NCI-H1436 treated with DMSO at 0.1 percent for 48 hours (cell line): ENCODE measurements at regions not wholly inside any gene's neighbourhood (a gene's known extent, or its start where the extent isn't known, plus 50 kb on each side); places are given as distances from the start of the nearest gene placed in this dataset.

Source experiments
- DNase-seq: peaks from one replicate; lab custom pipeline; 2025; lab: John Stamatoyannopoulos, UW

DNA sequence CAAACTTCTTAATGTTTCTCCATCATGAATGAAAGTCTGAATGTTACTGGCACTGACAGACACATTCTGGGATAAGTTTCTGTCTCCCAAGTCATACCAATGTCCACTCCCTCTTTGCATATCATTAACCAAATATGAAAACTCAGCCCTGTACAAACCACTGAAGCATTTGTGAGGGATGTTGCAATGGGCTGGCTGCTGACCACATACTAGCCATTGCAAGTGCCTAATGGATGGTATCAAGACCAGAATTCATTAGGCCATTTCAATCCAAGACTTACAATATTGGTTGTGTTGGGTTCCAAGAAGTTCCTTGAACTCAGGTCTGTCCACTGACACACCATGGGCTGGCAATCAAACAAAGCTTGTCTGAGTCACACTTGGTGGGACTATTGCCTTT, 73.8 kb downstream of the CBLN2 start:
- DNase-seq = no peak

- DNase-seq = no peak
Measured at GRCh38 chr18:72468021-72468710, 76.0 kb downstream of the CBLN2 start.

GRCh38 chr18:72460210-72460680, 83.9 kb downstream of the CBLN2 start:
- DNase-seq = no peak

GRCh38 chr18:72458271-72458670, 85.9 kb downstream of the CBLN2 start:
- no peak for DNase-seq

GRCh38 chr18:72456802-72457201, 87.3 kb downstream of the CBLN2 start:
- no peak for DNase-seq

DNA sequence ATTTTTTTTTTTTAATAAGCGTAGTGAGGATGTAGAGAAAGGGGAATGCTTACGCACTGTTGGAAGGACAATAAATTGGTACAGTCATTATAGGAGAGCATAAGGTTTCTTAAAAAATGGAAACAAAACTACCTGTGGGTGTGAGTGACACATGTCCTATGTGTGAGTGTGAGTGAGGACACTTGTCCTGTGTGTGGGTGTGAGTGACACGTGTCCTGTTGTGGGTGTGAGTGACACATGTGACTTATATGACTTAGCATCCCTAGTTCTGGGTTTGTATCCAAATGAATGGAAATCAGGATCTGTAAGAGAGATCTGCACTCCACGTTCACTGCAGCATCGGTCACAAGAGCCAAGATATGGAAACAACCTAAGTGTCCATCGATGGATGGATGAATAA, 91.8 kb downstream of the CBLN2 start:
- no peak for DNase-seq

DNA sequence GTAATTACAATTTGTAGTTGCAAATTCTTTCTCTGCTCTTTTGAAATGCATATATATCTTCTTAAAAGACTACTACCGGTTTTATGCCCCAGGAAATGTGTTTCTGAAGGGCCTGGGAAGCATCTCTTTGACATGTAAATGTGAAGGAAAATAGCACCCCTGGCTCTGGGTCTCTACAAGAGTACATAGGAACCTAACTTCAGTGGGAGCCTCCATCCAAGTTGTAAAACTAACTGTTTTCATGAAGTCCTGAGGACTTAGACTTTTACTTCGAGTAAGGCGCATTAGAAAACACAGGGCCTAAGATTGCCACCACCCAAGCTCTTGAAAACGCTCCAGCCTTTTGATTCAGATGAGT, 99.4 kb downstream of the CBLN2 start:
- no peak for DNase-seq

DNA sequence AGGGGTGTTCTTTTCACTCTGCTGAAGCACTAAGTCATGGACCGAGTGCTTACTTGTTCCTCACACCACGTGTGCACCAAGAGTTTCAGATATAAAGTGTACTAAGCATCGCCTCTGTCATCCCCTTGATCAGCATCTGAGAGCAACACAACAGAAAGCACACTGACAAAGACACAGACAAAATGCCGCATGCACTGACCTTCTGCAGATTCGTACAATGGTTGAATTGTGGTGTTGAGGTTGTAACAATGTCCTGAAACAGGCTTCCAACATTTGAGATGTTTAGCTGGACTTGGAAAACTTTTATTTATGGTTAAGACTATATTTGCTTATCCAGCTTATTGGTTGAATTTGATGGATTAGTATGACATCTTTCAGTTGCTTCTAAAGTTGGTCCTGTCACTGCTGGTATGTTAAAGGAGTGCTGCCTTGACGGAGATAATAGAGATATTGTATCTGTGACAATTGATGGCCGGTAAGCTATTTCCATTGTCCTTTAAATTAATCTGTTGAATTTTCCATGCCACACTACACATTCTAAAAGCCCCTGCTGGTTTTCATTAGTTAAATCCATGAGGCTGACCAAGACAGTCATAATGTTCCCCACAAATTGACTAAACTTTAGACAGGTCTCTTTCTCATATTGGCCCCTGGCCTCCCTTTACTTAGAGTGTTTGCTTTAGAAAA, 99.9 kb downstream of the CBLN2 start:
- no peak for DNase-seq

- no peak for DNase-seq
Measured at GRCh38 chr18:72436401-72436800, 107.7 kb downstream of the CBLN2 start.

DNA sequence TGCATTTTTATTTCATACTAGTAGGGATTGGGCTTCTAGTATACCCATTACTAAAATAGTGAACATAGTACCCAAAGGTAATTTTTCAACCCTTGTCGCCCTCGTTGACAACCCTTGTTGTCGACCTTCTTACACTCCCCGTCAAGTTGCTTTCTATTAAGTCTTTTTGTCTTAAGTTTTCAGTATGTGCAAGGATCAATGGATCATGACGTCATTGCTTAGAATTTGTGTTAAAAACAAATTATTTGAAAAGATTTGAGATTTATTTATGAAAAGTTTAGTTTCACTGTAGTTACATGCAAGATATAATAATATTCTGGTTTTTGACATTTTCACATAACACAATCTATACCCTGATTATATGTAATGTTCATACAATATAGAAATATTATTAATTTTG, 110.4 kb downstream of the CBLN2 start:
- no peak for DNase-seq

DNA sequence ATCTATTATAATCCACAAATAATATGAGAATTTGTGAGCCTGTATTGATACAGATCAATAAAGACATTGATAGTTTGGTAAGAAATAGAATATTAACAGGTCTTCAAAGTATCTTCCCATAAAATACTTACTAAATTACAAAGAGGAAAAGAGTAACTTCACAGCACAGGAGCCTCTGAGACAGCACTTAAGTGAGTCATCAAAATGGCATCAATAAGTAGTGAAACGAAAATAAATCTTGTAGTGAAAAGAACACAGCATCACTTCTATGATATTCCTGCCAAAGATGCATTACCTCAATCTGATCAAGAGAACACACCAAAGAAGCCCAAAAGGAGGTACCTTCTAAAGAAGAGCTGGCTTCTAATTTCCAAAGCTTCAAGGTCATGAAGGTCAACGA, 116.4 kb downstream of the CBLN2 start:
- no peak for DNase-seq

GRCh38 chr18:72419914-72420313, 124.2 kb downstream of the CBLN2 start:
- no peak for DNase-seq

DNA sequence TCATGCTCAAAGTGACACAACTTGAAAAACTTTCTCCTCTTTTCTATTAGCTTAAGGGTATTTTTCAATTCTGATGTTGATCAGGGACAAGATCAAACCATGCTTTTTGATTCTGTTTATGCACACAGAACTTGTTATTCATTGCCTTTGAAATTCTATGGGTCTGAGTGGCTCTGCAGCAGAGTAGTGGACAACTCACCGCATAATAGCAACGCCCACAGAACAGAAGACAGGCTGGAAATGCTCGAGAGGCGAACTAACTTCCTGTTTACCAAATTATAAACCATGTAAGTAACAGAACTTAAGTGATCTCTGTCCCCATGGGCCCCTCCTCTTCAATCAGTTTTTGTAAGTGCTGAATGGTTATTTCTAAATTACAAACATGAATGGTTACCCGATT, 131.2 kb downstream of the CBLN2 start:
- no peak for DNase-seq

DNA sequence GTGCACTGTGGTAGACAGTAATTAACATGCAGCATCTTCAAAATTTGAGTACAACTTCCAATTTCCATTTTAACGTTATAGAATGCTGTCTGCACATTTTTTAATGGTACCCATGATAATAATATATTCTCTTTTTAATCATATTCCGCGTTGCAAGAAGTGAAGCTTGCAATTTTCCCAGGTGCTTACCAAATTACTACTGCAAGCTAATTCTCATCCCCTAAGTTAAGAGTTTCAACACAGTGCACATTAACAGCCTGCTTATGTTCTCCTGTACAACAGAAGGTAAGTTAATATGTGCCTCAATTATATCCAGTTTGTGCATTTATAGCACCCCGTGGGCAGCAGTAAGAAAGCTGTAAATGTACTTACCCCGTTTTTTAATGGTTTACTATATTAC, 132.9 kb downstream of the CBLN2 start:
- DNase-seq = no peak

- DNase-seq = no peak
Measured at GRCh38 chr18:72410399-72410798, 133.7 kb downstream of the CBLN2 start.

GRCh38 chr18:72409903-72410302, 134.2 kb downstream of the CBLN2 start:
- no peak for DNase-seq

DNA sequence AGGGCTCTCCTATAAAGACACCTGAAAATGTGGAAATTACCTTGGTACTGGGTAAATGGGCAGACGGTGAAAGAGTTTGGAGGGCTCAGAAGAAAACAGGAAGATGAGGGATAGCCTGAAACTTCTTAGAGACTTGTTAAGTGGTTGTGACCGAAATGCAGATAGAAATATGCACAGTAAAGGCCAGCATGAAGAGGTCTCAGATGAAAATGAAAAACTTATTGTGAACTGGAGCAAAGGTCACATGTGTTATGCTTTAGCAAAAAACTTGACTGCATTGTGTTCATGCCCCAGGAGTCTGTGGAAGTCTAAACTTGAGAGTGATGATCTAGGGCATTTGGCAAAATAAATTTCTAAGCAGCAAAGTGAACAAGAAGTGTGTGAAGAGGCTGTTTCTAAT, 137.1 kb downstream of the CBLN2 start:
- no peak for DNase-seq

DNA sequence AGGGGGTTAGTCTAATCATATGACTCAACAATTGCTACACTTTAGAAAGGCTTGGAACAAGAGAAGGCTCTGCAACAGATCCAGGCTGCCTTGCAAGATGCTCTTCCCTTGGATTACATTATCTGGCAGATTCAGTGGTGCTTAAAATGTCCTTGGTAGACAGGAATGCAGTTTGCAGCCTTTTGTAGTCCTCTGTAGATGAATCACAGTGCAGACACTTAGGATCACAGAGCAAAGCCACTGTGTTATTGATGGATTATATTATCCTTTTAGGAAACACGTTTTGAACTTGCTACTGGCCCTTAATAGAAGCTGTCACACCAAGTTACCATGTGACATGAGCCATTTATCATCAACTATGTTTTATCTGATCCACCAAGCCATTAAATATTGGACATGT, 152.2 kb downstream of the CBLN2 start:
- no peak for DNase-seq

DNA sequence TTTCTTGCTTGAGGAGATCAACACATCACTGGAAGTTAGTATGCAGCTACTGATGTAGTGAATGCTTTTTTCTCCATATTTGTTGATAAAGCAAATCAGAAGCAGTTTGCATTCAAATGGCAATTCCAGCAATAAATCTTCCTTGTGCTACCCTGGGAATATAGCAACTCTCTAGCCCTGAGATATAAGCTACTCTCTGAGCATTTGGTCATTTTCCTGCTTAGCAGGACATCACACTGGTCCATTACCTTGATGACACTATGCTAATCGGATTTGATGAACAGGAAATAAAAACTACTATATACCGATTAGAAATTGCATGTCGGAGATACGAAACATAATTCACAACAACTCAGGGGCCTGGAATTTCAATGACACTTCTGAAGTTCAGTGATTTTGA, 152.7 kb downstream of the CBLN2 start:
- no peak for DNase-seq

DNA sequence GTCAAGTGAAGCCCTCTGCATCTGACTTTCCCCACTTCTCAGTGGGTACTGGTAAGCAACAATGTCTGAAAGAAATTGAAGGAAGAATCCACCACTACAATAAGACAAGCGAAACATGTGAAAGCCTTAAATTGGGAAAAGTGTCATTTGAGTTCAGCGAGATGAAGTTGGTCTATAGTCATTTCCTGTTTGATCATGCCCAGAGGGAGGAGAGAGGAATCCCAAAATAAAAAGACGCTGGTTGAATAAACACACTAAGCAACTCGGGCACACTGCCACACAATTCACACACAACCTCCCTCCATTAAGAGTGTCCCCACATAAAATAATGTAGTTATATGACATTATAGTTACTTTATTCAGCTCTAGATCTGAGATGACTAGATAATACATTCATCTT, 166.1 kb downstream of the CBLN2 start:
- no peak for DNase-seq

GRCh38 chr18:72376256-72376655, 167.9 kb downstream of the CBLN2 start:
- no peak for DNase-seq

DNA sequence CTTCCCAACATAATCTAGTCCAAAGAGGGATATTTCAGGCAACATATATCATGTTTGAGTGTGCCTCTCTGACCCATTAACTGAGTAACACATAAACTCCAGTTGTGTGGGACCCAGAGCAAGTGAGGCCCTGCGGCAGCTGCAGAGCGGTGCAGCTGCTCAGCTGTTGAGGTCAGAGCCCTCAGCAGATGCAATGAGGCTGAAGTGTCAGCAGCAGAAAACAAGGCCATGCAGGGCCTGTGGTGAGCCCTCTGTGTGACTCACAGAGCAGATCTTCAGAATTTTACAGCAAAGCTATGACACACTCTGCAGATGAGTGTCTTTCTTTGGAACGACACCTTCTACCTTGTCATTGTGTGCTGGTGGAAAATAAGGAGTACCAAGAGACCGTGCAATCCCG, 168.5 kb downstream of the CBLN2 start:
- DNase-seq = no peak

GRCh38 chr18:72372076-72372475, 172.1 kb downstream of the CBLN2 start:
- DNase-seq = no peak

- DNase-seq = no peak
Measured at GRCh38 chr18:72368308-72368707, 175.8 kb downstream of the CBLN2 start.
